GM19395 (cell line): ENCODE measurements at regions not wholly inside any gene's neighbourhood (a gene's known extent, or its start where the extent isn't known, plus 50 kb on each side); places are given as distances from the start of the nearest gene placed in this dataset.
"Not testable (repeated sequence)": the region's sequence is repeated elsewhere in the genome, so short reads cannot be mapped to it uniquely, and the experiment has no call there.

Experiments
- ATAC-seq: cut with Tn5 transposase; IDR thresholded peaks from one replicate; pipeline ENCODE4 v1.9.1; 2021; ENCODE audit warnings: mild to moderate bottlenecking, moderate library complexity; ENCODE audit not compliant: unreplicated experiment

DNA sequence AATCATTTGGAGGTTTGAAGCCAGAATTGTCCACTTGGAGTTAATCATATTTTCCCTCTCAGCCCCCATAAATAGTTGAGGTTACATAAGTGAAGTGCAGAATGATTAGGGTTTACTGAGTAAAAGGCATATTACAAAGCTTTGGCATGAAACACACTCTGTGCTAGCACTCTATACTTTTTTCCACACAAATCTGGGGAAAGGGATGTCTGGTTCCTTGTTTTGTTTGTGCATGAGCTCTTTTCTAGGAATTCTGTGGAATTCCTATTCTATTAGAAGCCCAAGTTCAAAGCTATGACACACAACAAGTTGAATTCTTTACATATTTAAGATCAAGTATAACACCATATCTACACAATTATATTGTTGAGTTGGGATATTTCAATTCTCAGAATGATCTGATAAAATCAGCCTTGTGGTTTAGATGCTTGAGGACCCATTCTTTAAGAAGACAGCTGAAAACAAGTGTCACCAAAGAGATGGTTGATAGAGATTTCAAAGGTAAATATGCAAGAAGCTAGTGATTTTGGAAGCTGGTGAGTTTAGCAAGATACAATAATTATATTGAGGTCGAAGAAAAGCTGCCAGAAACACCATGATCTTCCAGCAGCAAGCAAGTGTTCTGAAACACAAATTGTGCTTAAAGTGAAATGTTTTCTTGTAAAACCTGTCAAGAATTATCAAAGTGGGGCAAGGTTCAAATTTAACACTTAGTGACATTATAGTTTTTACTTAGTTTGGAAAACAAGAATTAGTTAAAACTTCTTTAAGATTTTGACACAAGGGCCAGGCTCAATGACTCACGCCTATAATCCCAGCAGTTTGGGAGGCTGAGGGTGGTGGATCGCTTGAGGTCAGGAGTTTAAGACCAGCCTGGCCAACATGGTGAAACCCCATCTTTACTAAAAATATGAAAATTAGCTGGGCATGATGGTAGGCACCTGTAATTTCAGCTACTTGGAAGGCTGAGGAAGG is 122.6 kb downstream of the INHBA start:
- ATAC-seq: no peak

DNA sequence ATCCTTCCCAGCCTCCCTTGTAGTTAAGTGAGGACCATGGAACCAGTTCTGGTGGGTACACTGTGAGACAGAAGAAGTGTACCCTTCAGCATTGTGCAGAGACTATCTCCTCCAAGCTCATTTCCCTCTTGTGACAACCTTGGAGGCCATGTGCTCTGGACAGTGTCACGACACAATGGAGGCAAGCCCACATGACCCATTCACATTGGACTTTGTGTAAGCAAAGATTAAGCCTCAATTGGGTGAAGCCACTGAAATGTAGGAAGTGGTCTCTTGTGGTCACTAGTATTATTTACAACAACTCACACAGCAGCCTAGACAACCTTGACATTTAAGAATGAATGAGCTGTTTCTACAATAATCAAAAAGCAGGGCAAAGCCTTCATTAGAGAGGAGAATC is 124.2 kb downstream of the INHBA start:
- ATAC-seq: no peak

DNA sequence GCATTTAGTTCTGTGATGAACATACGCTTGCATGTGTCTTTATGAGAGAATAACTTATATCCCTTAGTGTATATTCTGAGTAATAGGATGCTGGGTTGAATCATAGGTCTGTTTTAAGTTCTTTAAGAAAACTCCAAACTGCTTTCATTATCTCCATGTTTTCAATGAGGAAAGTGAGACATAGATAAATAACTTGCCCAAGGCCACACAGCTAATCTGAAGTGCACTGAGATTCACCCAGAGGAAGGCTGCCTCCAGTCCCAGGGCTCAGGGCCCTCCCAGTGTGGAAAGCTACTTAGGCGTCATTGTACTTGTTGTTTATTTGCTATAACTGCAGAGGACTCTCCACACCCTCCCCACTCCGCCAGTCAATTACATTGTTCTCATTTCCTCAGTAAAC is 126.7 kb downstream of the INHBA start:
- ATAC-seq: no peak

DNA sequence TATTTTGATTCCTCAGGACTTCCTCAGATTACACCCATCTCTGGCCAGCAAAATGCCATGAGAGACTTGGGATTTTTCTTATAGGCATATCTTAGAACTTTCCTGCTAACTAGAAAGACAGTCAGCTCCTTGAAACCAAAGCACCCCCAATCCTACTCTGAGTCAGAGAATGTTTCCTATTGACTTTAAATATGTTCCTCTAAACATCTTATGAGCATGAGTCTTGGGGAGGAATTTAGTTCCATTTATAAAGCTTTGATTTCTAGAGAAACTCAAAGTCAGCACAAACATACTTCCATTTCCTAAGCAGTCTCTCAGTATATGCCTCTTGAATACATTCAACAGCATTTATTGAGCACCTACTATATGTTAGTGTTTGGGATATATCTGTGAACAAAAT is 128.5 kb downstream of the INHBA start:
- ATAC-seq: no peak

DNA sequence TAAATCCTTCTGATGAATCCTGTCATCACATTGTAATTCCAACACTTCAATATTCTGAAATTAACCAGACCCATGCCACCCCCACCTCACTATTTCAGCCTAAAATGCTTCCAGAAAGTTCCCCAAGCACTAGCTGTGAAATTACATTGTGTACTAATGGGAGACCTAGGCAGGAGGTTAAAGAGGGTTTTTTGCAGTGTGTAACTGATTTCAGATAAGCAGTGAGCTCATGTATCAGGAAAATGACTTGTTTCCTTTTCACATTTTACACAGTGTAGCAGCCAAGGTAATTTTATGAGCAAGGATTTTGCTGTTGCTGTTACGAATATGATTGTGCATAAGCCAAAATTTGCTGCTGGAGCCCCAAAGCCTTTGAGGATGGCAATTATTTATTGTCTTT is 129.0 kb downstream of the INHBA start:
- no peak for ATAC-seq

GRCh38 chr7:41573443-41573842 is 129.4 kb downstream of the INHBA start:
- ATAC-seq: no peak

DNA sequence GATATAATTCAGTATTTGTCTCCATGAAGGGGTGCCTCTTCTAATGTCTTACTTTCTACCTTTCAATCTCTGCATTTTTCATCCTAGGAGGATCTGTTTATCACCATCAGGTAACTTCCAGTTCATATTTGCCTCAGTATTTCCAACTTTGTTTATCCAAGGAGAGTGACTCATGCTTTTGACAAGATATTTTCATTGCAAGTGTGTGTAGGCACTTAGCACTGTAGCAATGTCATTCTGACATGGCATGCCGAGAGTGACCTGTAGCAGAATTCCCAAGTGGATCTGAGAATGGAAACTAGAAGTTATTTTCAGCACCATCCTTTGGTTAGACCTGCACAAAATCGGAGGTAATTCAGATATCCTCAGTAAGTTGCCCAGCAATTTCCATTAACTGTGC is 129.9 kb downstream of the INHBA start:
- ATAC-seq: no peak

DNA sequence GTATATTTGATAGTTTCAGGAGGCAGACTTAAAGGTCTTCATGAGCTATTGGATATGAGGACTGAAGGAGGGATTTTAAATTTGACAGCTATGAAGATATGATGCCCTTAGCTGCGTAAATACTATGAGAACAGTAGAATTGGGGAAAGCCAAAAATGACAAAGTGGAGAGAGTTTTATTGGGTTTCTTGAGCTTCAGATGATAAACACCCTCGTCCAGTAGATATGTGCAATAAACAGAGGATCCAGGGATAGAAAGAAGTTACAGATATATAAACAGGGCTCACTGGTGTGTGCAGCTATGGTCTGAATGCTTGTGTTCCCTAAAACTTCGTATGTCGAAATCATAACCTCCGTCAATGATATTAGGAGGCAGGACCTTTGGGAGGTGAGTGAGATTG is 131.3 kb downstream of the INHBA start:
- no peak for ATAC-seq

GRCh38 chr7:41570766-41571165 is 132.1 kb downstream of the INHBA start:
- no peak for ATAC-seq

GRCh38 chr7:41568135-41568534 is 134.8 kb downstream of the INHBA start:
- no peak for ATAC-seq

DNA sequence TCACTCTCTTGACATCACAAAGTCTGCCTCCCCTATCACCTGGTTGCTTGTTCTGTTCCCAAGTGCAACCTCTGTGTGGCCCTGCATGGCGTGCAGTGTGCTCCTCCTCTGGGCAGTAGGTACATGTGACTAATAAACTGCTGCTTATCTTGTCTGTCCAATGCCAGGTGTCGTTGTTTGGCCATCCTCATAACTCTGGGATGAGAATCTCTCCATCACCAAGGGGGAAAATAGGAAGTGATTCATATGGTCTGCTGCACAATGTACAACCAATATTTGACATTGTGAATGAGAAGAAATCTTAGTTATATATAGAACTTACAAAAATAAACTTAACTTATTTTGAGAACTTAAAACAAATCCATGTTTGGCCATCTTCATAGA is 135.2 kb downstream of the INHBA start:
- no peak for ATAC-seq

GRCh38 chr7:41567031-41567730 is 135.7 kb downstream of the INHBA start:
- no peak for ATAC-seq

GRCh38 chr7:41566581-41566980 is 136.3 kb downstream of the INHBA start:
- no peak for ATAC-seq

DNA sequence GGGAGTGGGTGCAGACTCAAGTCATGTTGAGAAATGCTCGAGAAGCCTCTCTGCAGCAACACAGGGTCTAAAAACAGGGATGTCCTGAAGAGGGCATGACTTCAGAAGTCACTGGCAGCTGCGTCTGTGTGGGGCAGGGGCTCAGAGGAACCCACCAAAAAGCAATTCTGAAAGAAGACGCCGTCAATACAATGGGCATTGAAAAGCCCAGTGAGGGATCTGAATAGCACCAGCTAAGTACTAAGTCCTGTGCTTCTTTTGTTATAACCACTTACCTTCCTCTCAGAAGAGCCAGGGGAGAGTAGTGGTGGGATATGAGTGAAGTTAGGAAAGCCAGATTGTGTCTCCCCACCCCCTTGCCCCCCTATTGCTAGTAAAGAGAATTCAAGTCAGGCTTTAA is 137.2 kb downstream of the INHBA start:
- no peak for ATAC-seq

- ATAC-seq: no peak
These were observed 143.5 kb downstream of the INHBA start for GRCh38 chr7:41559426-41559825.

- no peak for ATAC-seq
These were observed 148.4 kb downstream of the INHBA start for GRCh38 chr7:41554481-41554880.

GRCh38 chr7:41550046-41550445 is 152.8 kb downstream of the INHBA start:
- ATAC-seq: not testable (repeated sequence)

DNA sequence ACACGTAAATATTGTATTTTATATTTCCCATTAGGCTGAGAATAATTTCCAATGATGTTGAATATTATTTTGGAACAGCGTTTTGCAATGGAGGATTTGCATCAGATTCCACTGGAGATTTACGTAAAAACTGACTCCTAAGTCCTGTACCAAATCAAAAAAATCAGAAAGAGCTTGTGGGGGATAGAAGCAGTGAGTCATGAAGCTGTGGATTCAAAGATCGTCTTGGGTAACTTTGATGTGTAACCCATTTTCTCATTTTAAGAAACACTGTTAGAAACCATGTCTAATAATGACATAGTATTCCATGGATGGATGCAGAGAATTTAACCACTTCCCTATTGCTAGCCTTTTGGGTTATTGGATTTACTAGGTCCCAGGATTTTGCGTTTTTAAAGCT is 158.6 kb downstream of the INHBA start:
- no peak for ATAC-seq

DNA sequence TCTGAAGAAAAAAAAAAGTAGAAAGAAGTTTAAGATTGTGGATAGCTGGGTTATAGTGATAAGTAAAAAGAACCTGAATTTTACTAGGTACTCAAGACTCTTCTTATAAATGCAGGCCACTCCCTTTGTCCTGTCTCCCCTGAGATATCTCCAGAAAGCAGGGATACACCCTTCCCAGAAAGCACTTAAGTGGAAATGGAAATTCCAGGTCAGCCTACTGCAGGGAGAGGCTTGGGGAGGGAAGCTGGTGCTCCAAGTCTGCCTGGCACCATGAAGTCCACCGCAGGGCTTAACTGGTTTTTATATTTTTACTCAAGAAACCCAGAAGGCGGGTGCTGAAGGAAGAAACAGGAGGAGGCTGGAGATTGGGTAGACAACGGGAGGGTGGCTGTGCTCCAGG is 162.3 kb downstream of the INHBA start:
- ATAC-seq: no peak

DNA sequence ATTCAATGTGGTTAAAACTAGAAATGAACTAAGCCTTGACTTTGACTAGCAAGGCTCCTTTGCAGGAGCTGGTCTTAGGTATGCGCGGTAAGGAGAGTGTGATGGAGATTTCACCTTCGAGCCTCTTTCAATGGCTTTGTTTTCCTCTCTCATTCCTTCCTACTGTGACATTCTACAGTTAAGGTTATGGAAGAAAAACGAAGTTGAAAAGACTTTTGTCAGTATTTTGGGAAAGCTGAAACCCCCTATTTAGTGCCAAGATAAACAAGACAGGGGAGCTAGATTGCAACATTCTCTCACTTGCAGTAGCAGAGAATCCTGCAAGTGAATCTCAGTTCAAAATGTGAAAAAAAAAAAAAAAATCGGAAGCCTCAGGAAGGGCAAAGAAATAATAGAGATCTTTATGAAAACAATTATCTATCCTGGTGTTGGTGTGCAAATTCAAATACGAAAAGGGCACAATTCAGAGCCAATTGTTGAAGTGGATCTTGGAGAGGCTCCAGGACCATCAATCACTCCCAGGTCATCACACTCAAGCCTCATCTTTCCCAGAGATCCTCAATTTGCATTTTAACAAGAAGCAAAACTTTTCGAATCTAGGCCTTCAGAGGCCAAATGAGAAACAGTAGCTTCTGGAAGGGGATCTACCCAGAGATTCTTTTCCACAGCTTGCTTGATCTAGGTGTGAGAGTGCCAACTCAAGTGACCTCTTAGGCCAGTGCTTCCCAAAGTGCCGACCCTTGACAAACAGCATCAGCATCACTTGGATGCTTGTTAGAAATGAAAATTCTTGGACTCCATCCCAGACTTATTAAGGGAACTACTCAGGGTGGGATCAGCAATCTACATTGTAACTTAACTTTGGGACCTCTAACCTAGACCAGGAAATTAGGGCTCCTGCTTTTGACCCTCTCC is 163.8 kb downstream of the INHBA start:
- ATAC-seq: no peak
